ENCODE measurements at regions not wholly inside any gene's neighbourhood (a gene's known extent, or its start where the extent isn't known, plus 50 kb on each side); places are given as distances from the start of the nearest gene placed in this dataset.

DNA sequence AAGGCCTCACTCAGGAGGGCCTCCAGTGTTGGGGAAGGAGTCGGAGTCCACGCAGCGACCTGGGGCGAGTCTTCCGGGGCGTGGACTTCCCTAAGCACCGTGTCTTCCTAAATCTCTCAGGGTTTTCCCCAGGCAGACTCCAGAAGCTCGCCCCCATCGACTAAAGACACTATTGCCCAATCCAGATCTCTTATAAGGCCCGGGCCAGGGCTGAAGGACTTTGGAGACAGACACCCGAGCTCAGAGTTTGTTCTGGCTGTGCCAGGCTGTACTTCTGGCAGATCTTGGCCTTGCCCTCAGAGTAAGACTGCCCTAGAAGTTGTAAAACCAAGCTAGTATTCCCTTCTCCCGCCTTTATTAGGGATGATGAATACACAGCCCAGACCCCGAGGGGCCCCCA is 191.4 kb downstream of the BUD13 start:
- TF ChIP-seq, protein P1, sequence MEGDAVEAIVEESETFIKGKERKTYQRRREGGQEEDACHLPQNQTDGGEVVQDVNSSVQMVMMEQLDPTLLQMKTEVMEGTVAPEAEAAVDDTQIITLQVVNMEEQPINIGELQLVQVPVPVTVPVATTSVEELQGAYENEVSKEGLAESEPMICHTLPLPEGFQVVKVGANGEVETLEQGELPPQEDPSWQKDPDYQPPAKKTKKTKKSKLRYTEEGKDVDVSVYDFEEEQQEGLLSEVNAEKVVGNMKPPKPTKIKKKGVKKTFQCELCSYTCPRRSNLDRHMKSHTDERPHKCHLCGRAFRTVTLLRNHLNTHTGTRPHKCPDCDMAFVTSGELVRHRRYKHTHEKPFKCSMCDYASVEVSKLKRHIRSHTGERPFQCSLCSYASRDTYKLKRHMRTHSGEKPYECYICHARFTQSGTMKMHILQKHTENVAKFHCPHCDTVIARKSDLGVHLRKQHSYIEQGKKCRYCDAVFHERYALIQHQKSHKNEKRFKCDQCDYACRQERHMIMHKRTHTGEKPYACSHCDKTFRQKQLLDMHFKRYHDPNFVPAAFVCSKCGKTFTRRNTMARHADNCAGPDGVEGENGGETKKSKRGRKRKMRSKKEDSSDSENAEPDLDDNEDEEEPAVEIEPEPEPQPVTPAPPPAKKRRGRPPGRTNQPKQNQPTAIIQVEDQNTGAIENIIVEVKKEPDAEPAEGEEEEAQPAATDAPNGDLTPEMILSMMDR (IDR thresholded peaks at IDR 0.05; ENCODE audit: control insufficient read depth, insufficient read depth, low read depth, low read length, missing control alignments) = no peak
- DNase-seq (ENCODE audit: low read depth) = no peak

DNA sequence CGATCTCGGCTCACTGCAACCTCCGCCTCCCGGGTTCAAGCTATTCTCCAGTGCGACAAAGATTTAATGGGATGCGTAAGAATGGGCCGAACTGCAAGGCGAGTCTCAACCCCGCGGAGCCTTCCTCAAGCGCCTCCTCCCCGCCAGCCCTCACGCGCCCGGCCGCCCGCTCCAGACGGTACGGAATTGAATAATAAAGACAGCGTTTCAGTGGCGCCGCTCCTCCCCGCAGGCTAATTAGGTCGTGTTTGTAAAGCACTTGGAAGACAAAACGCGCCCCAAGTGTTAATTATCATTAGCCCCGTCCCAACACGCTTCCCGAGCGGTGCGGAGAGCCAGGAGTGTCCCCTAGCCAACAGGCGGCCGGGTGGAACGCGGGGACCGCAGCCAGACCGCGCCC is 192.0 kb downstream of the BUD13 start:
- no peak overlapping the region for H3K4me3 ChIP-seq (ENCODE audit: control insufficient read depth, low read depth, low read length)
- TF ChIP-seq, protein P1 (IDR thresholded peaks at IDR 0.05; ENCODE audit: control insufficient read depth, insufficient read depth, low read depth, low read length, missing control alignments) = no peak
- no peak for DNase-seq (ENCODE audit: low read depth)

More for the DNA sequence above, 191.4 kb downstream of the BUD13 start:
- no peak overlapping the region for H3K4me3 ChIP-seq (ENCODE audit: control insufficient read depth, low read depth, low read length)

DNA sequence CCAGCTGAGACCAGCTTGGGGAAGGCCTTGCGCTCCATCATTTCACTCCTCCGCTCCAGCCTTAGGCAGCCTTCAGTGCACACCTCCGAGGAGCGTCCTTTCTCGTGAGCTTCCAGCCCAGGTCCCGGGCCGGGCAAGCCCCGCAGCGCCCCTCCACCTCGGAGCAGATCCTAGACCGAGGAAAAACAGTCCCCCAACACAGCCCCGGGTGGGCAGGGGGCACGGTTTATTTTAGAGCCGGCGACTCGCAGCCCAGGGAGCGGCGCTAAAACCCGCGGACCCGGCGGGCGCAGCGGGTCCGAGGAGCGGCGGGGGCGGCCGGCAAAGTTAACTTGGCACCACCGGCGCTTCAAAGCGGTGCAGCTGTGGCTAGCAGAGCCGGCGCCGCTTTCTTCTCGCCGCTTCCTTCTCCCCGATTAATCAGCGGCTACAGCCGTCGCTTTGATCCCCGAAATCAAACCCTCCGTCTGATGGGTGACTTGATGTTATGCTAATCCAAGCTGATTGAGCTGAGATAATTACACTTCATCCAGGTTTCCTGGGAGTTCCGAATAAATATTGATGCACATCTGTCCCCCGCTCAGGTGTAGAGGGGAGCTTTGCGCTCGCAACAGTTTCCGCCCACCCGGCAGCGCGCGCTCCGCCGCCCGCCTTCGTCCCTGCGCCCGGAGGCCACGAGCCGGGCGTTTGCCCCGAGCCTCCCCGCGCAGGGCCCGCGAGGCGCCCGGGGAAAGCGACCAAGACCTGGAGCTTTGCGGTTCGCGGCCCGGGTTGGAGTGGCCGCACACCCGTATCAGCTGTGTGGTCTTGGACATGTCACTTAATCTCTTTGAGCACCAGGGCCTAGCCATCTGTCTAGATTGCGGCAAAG is 192.7 kb downstream of the BUD13 start:
- TF ChIP-seq, protein P1 (IDR thresholded peaks at IDR 0.05; ENCODE audit: control insufficient read depth, insufficient read depth, low read depth, low read length, missing control alignments) = no peak
- DNase-seq (ENCODE audit: low read depth) = no peak
- H3K4me3 ChIP-seq (ENCODE audit: control insufficient read depth, low read depth, low read length) = no peak overlapping the region

DNA sequence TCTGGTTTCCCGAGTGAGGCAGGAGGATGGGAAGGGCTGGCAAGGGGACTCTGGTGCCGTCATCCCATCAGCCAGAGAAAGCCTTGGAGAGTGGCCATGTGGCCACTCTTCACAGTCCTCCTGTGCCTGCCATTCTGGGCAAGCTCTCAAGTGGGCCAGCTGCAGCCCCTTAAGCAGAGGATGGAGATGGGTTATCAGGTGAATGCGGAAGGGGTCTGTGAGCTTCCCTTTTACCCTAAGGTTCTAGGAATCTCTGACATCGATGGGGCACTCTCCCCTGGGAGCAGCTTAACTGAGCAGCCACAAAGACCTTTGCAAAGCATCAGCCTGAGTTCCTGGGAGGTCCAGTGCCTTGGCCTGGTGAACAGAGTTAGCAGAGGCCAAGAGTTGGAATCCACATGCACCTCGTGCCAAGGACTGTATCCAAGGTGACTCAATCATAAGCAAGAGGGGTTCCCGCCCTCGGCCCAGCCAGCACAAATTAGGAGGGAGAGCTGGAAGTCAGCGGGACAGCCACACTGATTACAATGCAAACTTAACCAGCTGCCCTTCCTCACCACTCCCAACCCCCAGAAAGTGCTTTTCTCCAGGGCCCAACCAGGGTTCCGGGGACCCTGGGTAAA is 193.6 kb downstream of the BUD13 start:
- TF ChIP-seq, protein P1 (IDR thresholded peaks at IDR 0.05; ENCODE audit: control insufficient read depth, insufficient read depth, low read depth, low read length, missing control alignments) = no peak
- H3K4me3 ChIP-seq (ENCODE audit: control insufficient read depth, low read depth, low read length) = no peak overlapping the region
- DNase-seq (ENCODE audit: low read depth) = no peak

DNA sequence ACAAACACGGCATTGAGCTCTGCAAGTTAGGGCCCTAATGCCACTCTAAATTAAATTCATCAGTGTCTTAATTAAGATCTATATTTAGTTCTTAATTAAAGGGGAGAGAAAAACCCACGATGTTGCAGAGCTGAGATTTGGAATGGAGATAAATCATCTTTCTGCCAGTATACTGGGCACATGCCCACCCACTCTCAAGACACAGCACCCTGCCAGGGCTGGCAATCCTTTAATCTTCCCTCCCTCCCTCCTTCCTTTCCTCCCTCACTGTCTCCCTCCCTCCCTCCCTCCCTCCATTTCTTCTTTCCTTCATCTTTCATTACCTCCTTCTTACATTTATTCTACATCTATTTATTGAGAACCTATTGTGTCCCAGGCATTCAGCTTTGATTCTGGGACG is 194.8 kb downstream of the BUD13 start:
- no peak for DNase-seq (ENCODE audit: low read depth)
- H3K4me3 ChIP-seq (ENCODE audit: control insufficient read depth, low read depth, low read length) = no peak overlapping the region
- TF ChIP-seq, protein P1 (IDR thresholded peaks at IDR 0.05; ENCODE audit: control insufficient read depth, insufficient read depth, low read depth, low read length, missing control alignments) = no peak

DNA sequence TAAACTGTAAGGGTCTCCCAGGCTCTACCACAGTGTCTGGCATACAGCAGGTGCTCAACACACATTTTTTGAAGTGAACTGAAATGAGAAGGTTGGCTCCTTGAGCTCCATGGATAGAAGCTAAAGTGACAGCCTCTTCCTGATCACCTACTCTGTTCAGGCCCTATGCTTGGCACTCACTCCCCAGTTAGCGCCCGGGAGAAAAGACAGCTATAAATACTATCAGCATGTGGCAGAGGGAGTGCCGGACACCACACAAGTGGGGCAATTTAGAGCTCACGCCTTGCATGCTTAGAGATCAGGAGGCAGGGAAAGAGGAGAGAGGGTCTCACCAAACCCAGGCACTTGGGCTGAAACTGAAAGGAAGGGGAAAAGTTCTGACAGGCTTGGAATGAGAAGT is 195.5 kb downstream of the BUD13 start:
- DNase-seq (ENCODE audit: low read depth) = no peak
- TF ChIP-seq, protein P1 (IDR thresholded peaks at IDR 0.05; ENCODE audit: control insufficient read depth, insufficient read depth, low read depth, low read length, missing control alignments) = no peak
- no peak overlapping the region for H3K4me3 ChIP-seq (ENCODE audit: control insufficient read depth, low read depth, low read length)

Measured in AG09309 (cell line).